Suprapubic skin (tissue), 4 donors: ENCODE measurements at regions not wholly inside any gene's neighbourhood (a gene's known extent, or its start where the extent isn't known, plus 50 kb on each side); places are given as distances from the start of the nearest gene placed in this dataset.

ENCODE experiments used
- CTCF ChIP-seq, 2 donors: fragments of 200-600 bp in 1 of 2; fragments of 450-650 bp in 1 of 2; sonication (generic) in 1 of 2; IDR thresholded peaks; one replicate each; pipeline ENCODE4 v1.5.1; 2016 to 2019; ENCODE audit warnings: antibody characterized with exemption in 2 of 2, mild to moderate bottlenecking in 1 of 2, moderate library complexity in 1 of 2
- POLR2A ChIP-seq, 2 donors: fragments of 450-650 bp; IDR thresholded peaks; one replicate each; pipeline ENCODE4 v1.6.1; 2017; ENCODE audit warnings: antibody characterized with exemption in 2 of 2, mild to moderate bottlenecking in 2 of 2, moderate library complexity in 2 of 2
- POLR2AphosphoS5 ChIP-seq, 3 donors: sonication (generic); formaldehyde crosslinking; IDR thresholded peaks; one replicate each; pipeline ENCODE4 v1.6.1; 2017; ENCODE audit warnings: antibody characterized with exemption in 3 of 3

DNA sequence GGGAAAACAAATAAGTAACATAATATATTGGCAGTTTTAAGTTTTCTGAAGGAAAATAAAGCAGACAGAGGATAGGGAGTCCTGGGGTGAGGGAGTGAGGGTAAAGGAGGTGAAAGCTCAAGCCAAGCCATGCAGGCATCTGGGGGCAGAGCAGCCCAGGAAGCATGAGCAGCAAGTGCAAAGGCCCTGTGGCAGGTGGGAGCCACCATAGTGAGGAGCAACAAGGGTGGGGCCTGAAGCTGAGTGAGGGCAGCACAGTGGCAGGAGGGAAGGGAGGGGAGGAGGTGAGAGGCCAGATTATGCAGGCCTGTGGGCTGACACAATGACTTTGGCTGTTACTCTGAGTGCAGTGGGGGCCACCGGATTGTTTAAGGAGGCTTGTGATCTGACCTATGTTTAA lies 138.8 kb upstream of the TNR start:
- TF ChIP-seq CTCF (IDR thresholded peaks at IDR 0.05) (no peak), POLR2A (IDR thresholded peaks at IDR 0.05) (no peak), POLR2AphosphoS5 (IDR thresholded peaks at IDR 0.05) (no peak)
